Dedifferentiated amniotic fluid mesenchymal stem cell (primary cell): ENCODE measurements at regions not wholly inside any gene's neighbourhood (a gene's known extent, or its start where the extent isn't known, plus 50 kb on each side); places are given as distances from the start of the nearest gene placed in this dataset.
A peak's percentile ranks its signal among the peaks of the same experiment; 100 is the strongest.
"Not testable (repeated sequence)": the region's sequence is repeated elsewhere in the genome, so short reads cannot be mapped to it uniquely, and the experiment has no call there.

Experiments used
- DNase-seq: peaks from one replicate; pipeline ENCODE4 v3.0.0-alpha.2; 2016; ENCODE audit errors: extremely low spot score

DNA sequence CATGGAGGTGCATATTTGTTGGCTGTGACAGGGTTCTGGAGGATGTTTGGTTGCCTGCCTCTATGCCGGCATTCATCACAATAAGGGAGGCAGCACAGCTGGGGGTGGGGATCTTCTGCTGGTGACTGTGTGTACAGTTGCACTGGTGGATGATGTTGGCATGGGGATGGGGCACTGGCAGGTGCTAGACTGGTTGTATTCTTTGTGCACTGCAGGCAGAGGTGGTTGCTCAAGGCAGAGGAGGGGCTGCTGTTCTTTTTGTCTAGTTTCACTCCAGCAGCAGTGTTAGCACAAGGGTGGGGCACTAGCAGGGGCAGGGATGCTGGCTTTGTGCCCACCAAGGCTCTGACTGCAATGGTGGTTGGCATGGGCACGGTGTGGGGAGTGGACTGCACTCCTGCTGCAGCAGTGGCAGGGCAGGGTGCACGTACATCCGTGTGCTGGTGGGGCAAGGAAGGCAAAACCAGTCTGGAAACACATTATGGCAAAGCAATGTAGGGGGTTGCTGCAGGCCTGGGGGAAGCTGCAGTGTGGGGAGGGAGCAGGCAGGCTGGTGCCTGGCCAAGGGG lies 69.3 kb downstream of the ISOC1 start:
- no peak for DNase-seq

- DNase-seq = no peak
Measured at GRCh38 chr5:129170050-129170449, 75.5 kb downstream of the ISOC1 start.

- no peak for DNase-seq
Measured at GRCh38 chr5:129171194-129171944, 76.8 kb downstream of the ISOC1 start.

DNA sequence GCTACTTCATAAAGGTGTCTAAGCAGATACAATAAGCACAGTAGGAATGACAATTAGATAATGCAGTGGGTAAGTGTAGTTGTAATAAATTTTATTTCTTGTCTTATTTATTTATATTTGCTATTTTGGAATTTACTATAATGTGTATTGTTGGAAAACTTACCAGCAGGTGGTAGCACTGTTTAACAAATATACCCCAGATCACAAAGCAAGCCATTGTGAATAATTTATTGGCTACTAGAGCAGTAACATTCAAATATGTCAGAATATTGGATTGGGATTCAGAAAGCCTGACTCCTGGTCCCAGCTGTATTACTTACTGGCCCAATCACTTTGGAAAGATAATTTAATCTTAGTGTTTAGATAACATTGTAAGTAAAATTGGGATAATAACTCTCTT lies 78.0 kb downstream of the ISOC1 start:
- no peak for DNase-seq

DNA sequence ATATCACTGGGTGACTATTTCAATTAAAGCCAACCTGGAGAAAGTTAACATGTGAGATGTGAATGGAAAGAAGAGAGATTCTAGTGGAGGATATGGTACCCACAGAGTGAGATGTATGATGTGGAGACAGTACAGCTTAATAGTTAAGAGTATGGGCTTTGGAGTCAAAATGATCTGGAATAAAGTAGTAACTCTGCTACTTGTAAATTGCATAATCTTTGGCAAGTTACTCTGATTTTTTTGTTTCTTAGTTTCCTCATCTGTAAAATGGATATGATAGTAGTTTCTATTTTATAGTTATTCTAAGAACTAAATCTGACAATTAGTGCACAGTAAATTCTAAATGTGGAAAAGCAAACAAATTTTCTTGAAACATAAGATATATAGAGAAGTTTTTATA lies 79.2 kb downstream of the ISOC1 start:
- DNase-seq = no peak

- DNase-seq = no peak
Measured at GRCh38 chr5:129174480-129174879, 79.9 kb downstream of the ISOC1 start.

DNA sequence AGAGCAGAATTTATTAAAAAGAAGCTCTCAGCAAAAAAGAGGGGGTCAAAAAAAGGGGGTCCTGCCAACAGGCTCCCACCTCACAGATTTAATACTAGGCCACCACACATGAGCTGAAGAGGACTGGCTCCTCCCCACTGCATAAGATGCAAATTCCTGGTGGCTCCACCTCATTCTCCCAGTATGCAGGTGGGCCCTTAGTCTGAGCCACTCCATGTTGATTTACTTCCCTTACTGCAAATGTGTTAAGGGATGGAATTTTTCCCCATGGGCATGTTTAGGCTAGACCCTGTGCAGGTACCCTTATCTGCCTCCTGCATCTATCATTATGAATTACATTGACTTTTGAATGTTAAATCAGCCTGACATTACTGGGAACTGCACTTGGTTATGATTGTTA lies 82.9 kb downstream of the ISOC1 start:
- DNase-seq = no peak

DNA sequence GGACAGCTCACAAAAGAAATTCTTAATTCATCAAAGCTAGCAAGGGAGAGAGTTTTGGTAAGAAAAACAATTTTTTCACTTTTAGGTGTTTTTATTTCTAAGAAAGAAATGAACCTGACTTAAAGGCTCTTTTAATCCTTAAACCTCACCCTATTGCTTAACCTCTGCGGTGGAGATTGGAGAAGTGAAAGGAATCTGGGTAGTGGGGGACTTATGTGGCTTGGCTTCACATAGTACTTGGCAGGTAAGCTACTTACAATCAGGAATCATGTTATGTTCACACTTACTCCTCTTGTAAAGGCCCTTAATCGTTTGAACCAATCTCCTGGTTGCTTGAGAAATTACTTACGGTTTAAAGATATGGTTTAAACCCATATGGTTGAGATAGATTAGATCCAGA lies 104.8 kb downstream of the ISOC1 start:
- no peak for DNase-seq

- DNase-seq = no peak
Measured at GRCh38 chr5:129204525-129204924, 110.0 kb downstream of the ISOC1 start.

- no peak for DNase-seq
Measured at GRCh38 chr5:129216001-129216400, 121.5 kb downstream of the ISOC1 start.

GRCh38 chr5:129217179-129217578 lies 122.6 kb downstream of the ISOC1 start:
- no peak for DNase-seq

- no peak for DNase-seq
Measured at GRCh38 chr5:129223178-129223577, 128.6 kb downstream of the ISOC1 start.

GRCh38 chr5:129228577-129228976 lies 134.0 kb downstream of the ISOC1 start:
- DNase-seq = no peak

- DNase-seq = no peak
Measured at GRCh38 chr5:129241755-129242154, 147.2 kb downstream of the ISOC1 start.

DNA sequence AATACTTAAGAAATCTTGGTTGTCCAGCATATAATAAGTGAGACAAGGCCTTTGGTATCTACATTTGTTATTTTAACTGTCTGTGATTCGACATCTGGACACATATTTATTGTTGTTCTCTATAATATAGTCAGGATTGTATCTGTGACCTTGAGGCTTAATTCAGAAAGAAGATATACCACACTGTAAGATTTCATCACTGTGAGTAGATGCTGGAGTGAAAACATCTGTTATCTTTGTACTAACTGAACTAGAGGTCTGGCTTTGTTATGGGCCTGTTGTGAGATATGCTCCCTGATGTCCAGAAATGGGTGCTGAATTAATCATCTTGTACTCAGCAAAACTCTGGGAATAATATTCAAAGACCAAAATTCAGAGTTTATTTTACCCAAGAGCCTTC lies 148.5 kb downstream of the ISOC1 start:
- no peak for DNase-seq

- peak; percentile 27 for DNase-seq
Measured at GRCh38 chr5:129244478-129244877, 149.9 kb downstream of the ISOC1 start.

DNA sequence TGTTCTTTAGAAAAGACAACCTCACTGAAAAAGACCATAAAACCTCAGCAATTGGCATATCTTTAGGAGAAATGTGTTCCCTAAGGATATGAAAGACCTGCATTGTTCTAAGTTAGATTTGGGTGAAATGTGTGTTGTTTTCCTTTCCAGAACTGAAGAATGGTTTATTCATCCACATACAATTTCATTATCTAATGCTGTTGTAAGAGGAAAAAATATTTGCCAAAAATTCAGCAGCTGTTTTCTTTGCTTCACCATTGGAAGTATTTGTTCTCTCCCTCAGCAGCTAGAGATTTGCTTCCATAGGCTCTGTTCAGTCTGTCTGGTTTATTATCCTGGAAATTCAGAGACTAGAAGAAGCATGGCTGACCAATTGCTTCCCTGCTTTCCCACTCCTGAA lies 150.9 kb downstream of the ISOC1 start:
- no peak for DNase-seq

- DNase-seq = no peak
Measured at GRCh38 chr5:129246088-129246487, 151.5 kb downstream of the ISOC1 start.

DNA sequence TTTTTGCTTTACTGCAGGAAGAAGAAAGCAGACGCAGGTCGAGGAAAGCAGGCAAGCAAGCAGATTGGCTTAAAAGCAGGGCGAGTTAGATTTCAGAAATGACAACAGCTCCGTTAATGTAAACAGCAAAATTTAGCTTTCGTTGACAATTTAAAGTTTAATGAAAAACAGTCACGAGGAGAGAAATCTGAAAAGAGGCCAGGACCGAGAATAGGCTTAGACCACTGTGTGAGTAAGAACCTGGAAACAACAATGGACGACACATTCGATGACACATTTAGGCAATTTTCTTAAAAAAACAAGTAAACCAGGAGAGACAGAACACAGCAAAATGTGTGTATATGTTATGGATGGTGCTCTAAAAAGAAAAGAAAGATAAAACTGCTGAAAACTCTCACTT lies 155.3 kb downstream of the ISOC1 start:
- DNase-seq = peak; percentile 15

- DNase-seq = no peak
Measured at GRCh38 chr5:129271308-129271707, 176.8 kb downstream of the ISOC1 start.

DNA sequence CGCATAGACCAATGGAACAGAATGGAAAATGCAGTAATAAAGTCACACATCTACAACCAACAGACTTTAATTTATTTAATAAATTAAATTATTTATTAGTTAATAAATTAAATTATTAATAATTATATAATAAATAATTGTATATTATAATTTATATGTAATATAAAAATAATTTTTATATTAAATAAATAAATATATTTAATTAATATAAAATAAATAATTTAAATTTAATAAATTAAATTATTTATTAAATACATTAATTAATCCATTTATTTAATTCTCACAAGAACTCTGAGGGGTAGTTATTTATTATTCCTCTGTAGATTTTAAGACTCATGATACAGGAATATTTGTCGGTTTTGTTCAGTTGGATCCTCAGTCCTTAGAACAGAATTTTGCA lies 176.1 kb upstream of the ADAMTS19 start:
- DNase-seq = no peak

- not testable (repeated sequence) for DNase-seq
Measured at GRCh38 chr5:129294216-129294615, 165.9 kb upstream of the ADAMTS19 start.

GRCh38 chr5:129306725-129307124 lies 153.4 kb upstream of the ADAMTS19 start:
- no peak for DNase-seq

GRCh38 chr5:129322968-129323367 lies 137.1 kb upstream of the ADAMTS19 start:
- DNase-seq = no peak
